ENCODE measurements at regions not wholly inside any gene's neighbourhood (a gene's known extent, or its start where the extent isn't known, plus 50 kb on each side); places are given as distances from the start of the nearest gene placed in this dataset.

DNA sequence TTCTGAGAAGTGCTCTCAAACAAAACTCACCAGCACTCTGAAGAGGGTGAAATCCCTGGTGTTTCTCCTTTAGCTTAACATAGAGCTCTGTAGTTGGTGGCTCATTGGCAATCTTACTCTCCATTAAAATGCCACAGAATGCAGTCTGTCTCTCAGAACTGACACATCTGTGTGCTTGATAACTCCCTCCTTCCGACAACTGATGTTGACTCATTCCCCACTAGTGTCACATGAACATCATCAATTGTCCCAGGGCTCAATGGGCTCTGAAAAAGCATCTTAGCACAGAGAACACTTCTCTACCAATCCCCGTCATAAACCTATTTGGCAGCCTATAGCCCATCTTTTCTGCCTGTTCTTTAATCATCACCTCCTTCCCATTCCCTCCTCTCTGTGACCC lies 133.2 kb upstream of the ZC3H11B start:
- TF ChIP-seq CTCF (IDR thresholded peaks at IDR 0.05): no peak
- no peak for TF ChIP-seq NFIC (IDR thresholded peaks at IDR 0.05; ENCODE audit: borderline replicate concordance)
- TF ChIP-seq RCOR1 (IDR thresholded peaks at IDR 0.05; ENCODE audit: low read length): no peak
- no peak for TF ChIP-seq EZH2phosphoT487 (IDR thresholded peaks at IDR 0.05; ENCODE audit: borderline replicate concordance, low read depth)
- TF ChIP-seq MAX (IDR thresholded peaks at IDR 0.05; ENCODE audit: low read depth): no peak
- TF ChIP-seq, protein P1, sequence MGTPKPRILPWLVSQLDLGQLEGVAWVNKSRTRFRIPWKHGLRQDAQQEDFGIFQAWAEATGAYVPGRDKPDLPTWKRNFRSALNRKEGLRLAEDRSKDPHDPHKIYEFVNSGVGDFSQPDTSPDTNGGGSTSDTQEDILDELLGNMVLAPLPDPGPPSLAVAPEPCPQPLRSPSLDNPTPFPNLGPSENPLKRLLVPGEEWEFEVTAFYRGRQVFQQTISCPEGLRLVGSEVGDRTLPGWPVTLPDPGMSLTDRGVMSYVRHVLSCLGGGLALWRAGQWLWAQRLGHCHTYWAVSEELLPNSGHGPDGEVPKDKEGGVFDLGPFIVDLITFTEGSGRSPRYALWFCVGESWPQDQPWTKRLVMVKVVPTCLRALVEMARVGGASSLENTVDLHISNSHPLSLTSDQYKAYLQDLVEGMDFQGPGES (IDR thresholded peaks at IDR 0.05; ENCODE audit: low read depth, low read length): no peak
- no peak for TF ChIP-seq JUND (IDR thresholded peaks at IDR 0.05)
- no peak for TF ChIP-seq FOXJ3 (CRISPR knock-in tag; IDR thresholded peaks at IDR 0.05)
- no peak for TF ChIP-seq MEF2A (IDR thresholded peaks at IDR 0.05; ENCODE audit: borderline replicate concordance, low read depth)
- no peak for TF ChIP-seq NRF1 (IDR thresholded peaks at IDR 0.05; ENCODE audit: low read depth, low read length)
- TF ChIP-seq SIN3A (IDR thresholded peaks at IDR 0.05; ENCODE audit: borderline replicate concordance, low read depth, low read length): no peak

All from SK-N-SH (cell line).